GM21786 (cell line): ENCODE measurements at regions not wholly inside any gene's neighbourhood (a gene's known extent, or its start where the extent isn't known, plus 50 kb on each side); places are given as distances from the start of the nearest gene placed in this dataset.

Source experiments
- ATAC-seq: cut with Tn5 transposase; IDR thresholded peaks from one replicate; pipeline ENCODE4 v1.9.1; 2021; ENCODE audit not compliant: unreplicated experiment

- no peak for ATAC-seq
These were observed 212.4 kb upstream of the STK17B start for GRCh38 chr2:196383799-196384198.

DNA sequence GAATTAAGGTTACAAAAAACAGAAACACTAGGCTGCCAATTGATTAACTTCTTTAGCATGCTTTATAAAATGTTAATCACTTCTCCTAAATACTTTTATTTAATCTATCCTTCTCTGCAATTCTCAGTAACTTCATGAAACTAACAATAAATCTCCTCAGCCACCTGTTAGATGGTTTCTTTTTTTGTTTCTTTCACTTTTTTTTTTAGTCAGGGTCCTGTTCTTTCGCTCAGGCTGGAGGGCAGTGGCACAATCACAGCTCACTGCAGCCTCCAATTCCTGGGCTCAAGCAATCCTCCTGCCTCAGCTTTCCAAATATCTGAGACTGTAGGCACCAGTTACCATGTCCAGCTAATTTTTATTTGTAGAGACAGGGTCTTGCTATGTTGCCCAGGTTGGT lies 213.4 kb upstream of the STK17B start:
- ATAC-seq = peak; percentile 62

GRCh38 chr2:196389670-196390069 lies 218.3 kb upstream of the STK17B start:
- ATAC-seq = no peak

GRCh38 chr2:196390243-196391148 lies 219.1 kb upstream of the STK17B start:
- peak; percentile 45 for ATAC-seq

DNA sequence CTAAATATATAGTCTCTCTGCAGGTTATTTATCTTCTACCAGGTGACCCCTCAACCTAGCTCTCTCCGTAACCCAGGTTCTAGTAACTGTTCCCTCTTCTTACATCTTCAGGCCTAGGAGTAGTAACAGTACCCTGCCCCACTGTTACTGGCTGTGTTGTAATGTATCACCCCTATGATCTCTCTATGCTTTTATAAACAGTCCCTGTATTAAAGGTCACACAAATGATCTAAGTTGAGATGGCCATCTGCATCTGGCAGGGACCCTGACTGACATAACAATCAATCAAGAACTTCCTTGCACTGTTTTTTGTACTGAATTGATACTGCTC lies 219.7 kb upstream of the STK17B start:
- peak; percentile 30 for ATAC-seq

- ATAC-seq = no peak
These were observed 227.7 kb upstream of the STK17B start for GRCh38 chr2:196399096-196399495.

GRCh38 chr2:196399722-196400691 lies 228.6 kb upstream of the STK17B start:
- no peak for ATAC-seq

DNA sequence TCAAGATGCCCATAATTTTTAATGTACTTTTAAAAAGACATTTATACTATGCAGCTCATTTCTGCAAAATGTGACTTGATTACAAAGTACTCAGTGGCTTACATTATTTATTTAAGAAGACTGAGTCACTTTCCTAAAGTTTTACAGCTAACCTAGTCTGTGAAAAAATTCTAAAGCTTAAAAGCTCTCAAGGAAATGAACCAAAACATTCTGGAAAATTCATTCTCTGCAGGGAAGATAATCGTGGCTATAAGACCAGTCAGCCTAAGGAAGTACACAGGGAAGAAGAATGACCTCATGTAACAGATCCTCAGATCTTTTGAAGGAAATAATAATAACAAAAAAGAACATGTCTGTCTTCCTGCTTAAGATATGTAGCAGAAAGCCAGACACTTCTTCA lies 232.1 kb upstream of the STK17B start:
- no peak for ATAC-seq

- no peak for ATAC-seq
These were observed 232.9 kb upstream of the STK17B start for GRCh38 chr2:196404276-196404675.

DNA sequence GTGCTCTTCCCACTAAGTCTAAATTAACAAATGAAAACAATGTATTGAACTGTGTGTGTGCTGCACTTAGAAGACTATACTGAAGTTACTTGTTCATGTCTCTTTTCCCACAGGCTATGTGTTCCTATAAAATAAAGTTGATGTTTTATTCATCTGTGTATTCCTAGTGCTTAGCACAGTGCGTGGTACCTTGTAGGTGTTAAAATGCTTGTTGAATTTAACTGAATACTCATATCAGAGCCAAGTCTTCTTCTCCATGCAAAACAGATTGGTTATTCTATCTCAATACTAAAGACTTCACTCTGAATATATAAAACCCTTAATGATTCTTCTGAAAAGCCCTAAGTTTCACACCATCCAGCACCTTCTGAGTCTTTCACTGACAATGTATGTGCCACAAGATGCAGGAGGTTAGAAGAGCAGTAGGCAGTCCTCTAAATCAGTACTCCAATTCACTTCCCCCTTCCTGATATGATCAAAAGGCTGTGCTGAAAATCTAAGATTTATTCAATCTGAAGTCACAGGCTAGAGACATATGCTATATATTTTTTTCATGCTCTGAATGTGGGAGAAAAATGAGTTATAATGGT lies 231.7 kb upstream of the CCDC150 start:
- peak; percentile 42 for ATAC-seq

DNA sequence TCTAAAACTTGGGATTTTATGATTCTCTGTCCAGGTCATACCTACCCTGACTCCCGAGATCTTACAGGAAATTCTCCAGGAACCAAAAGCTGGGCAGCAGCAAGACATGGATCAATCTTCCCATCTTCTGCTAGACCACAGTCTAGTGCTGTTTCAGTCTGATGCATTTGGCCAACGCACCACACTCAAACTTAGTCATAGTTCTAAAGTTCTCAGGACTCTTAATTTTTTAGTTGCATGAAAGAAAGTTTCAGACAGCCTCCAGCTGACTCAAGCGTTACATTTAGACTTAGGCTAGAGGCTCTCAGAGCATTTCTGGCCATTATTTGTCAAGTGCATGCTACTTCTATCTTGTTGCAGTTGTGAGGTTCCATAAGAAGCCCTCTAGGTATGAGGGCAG lies 230.1 kb upstream of the CCDC150 start:
- peak; percentile 47 for ATAC-seq

DNA sequence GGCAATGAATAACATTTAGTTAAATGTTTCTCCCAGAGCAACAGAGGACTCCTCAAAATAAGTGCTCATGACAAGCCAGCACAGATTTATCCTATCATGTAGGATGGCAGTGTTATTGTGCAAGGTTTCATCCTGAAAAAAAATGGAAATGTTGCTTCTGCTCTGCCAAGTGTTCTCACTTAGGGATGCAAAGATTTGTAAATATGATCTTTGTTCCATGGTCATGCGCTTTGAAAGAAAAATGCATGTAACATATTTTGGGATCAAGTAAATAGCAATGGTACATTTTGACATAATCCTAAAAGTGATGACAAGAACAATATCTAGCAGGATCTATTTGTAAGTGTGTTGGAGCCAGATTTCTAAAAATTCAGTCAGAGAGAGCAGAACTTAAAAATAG lies 229.5 kb upstream of the CCDC150 start:
- no peak for ATAC-seq

GRCh38 chr2:196413821-196414274 lies 225.7 kb upstream of the CCDC150 start:
- ATAC-seq = peak; percentile 86

DNA sequence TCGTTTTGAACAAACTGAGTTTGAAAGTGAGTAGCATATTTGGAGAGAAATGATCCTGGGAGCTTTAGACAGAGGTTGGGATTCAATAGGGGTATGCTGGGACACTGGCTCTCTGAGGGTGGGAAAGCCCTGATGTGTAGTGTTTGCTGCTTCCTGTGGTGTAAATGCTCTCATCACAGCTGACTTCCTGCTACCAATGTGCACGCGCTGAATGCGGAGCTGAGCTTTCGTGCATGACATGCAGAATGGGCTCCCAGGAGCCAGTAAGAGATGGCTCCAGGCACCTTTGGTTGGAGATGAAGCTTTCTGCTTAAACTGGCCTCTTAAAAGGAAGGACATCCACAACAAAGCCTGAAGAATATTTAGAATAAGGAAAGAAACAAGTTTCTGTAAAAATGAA lies 224.1 kb upstream of the CCDC150 start:
- peak; percentile 43 for ATAC-seq

GRCh38 chr2:196420143-196420542 lies 219.4 kb upstream of the CCDC150 start:
- no peak for ATAC-seq

GRCh38 chr2:196421880-196422279 lies 217.6 kb upstream of the CCDC150 start:
- ATAC-seq = no peak

GRCh38 chr2:196422361-196422760 lies 217.2 kb upstream of the CCDC150 start:
- no peak for ATAC-seq

- no peak for ATAC-seq
These were observed 213.4 kb upstream of the CCDC150 start for GRCh38 chr2:196426122-196426521.

- no peak for ATAC-seq
These were observed 211.4 kb upstream of the CCDC150 start for GRCh38 chr2:196427986-196428634.

GRCh38 chr2:196431076-196431475 lies 208.4 kb upstream of the CCDC150 start:
- no peak for ATAC-seq

DNA sequence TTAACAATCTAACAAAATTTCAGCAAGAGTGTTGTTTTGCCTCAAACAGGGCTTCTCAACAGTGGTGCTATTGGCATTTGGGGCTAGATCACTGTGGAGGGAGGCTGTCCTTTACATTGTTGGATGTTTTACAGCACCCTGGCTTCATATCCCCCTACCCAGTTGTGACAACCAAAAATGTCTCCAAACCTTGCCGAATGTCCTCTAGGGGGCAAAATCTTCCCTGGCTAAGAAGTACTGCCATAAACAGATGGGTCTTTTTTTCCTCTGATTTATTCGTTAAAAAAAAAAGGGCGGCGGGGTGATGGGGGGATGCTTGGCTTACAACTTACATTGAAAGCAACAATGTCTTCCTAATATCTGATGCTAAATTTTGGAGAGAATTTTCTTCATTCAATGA lies 207.6 kb upstream of the CCDC150 start:
- no peak for ATAC-seq
